Kidney (tissue), 13 donors: ENCODE measurements at regions not wholly inside any gene's neighbourhood (a gene's known extent, or its start where the extent isn't known, plus 50 kb on each side); places are given as distances from the start of the nearest gene placed in this dataset.

Source experiments
- DNase-seq, 5 donors: peaks; one replicate each; pipeline ENCODE4 v3.0.0-alpha.2; 2013 to 2020
- FAIRE-seq: peaks from 2 replicates; lab custom pipeline; 2012; peaks lifted over from hg19 to GRCh38; lab: Jason Lieb, UNC
- H3K27ac ChIP-seq, 2 donors: one replicate each; pipeline ENCODE4 v1.7.0; 2013; ENCODE audit warnings: low read depth in 2 of 2, low read length in 2 of 2, inconsistent platforms in 1 of 2
- H3K27me3 ChIP-seq: one replicate; pipeline ENCODE4 v1.7.1; 2013; ENCODE audit warnings: low read length, inconsistent platforms; ENCODE audit not compliant: control insufficient read depth, insufficient read depth
- H3K36me3 ChIP-seq, 3 donors: one replicate each; pipeline versions ENCODE4 v1.7.0 to v1.7.1; 2013; ENCODE audit warnings: low read length in 3 of 3, control low read depth in 1 of 3, inconsistent platforms in 1 of 3; ENCODE audit not compliant: insufficient read depth in 3 of 3, control insufficient read depth in 2 of 3
- H3K4me1 ChIP-seq, 3 donors: one replicate each; pipeline versions ENCODE4 v1.7.0 to v1.7.1; 2013; ENCODE audit warnings: low read length in 3 of 3, inconsistent platforms in 1 of 3, low read depth in 1 of 3; ENCODE audit not compliant: control insufficient read depth in 2 of 3, insufficient read depth in 2 of 3
- H3K4me3 ChIP-seq, 3 donors: one replicate each; pipeline versions ENCODE4 v1.7.0 to v1.8.1; 2013; ENCODE audit warnings: low read length in 3 of 3, control low read depth in 1 of 3, inconsistent platforms in 1 of 3
- H3K9ac ChIP-seq, 3 donors: one replicate each; pipeline versions ENCODE4 v1.7.0 to v1.7.1; 2013; ENCODE audit warnings: low read length in 3 of 3, control low read depth in 1 of 3, inconsistent platforms in 1 of 3
- H3K9me3 ChIP-seq, 3 donors: one replicate each; pipeline versions ENCODE4 v1.7.0 to v1.7.1; 2013; ENCODE audit warnings: low read length in 3 of 3, control low read depth in 1 of 3, inconsistent platforms in 1 of 3; ENCODE audit not compliant: control insufficient read depth in 2 of 3, insufficient read depth in 1 of 3
- intact Hi-C: fragments of 100-400 bp; cut with DNase I; formaldehyde crosslinking; loops from one replicate; pipeline ENCODE4 v1.11.1; 2022
- TF ChIP-seq, protein P1 (sequence below): IDR thresholded peaks from 3 replicates; pipeline ENCODE4 v1.5.1; 2012; ENCODE audit warnings: mild to moderate bottlenecking, moderate library complexity, borderline replicate concordance; ENCODE audit not compliant: insufficient read depth; ENCODE audit errors: extremely low read depth
- donor health status: control.
- donor health status: control.
- donor health status: control.
- donor health status: control.
- donor health status: control.
- donor health status: DM: yes; HTN: yes; CAD: no.
- donor health status: Normal renal cell carcinoma (clear cell type).

DNA sequence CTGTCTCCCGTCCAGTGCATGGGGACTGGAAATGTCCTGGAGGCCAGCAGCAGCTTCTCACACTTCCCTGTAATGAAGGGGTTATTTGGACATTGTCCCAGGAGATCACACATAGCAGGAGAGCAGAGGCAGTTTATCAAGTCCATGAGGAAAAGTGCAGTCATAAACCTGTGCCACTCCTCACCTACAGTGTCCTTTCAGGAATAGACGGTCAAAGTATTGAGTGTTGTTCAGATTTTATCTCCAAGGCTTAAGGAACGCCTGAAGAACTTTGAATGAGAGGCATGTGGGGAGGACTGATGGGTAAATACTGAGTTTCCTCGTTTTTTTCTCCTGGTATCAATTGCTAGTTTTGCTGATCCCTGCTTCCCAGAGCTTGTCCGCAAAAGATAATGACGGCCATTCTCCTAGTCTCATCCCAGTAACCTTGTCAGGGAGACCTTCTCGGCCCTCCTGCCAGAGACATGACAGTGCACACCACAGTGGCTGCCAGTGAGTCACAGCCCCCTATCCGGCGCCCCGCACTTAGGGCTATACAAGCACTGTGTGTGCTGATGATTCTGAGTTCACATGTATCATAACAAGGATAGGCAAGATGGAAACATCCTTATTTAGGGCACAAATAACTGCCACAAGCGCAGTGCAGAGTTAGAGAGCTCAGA, 495.5 kb upstream of the MGMT start:
- DNase-seq (peak in 1 of 5 donors; percentile 11), FAIRE-seq (no peak)
- TF ChIP-seq, protein P1, sequence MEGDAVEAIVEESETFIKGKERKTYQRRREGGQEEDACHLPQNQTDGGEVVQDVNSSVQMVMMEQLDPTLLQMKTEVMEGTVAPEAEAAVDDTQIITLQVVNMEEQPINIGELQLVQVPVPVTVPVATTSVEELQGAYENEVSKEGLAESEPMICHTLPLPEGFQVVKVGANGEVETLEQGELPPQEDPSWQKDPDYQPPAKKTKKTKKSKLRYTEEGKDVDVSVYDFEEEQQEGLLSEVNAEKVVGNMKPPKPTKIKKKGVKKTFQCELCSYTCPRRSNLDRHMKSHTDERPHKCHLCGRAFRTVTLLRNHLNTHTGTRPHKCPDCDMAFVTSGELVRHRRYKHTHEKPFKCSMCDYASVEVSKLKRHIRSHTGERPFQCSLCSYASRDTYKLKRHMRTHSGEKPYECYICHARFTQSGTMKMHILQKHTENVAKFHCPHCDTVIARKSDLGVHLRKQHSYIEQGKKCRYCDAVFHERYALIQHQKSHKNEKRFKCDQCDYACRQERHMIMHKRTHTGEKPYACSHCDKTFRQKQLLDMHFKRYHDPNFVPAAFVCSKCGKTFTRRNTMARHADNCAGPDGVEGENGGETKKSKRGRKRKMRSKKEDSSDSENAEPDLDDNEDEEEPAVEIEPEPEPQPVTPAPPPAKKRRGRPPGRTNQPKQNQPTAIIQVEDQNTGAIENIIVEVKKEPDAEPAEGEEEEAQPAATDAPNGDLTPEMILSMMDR = no peak
- no peak overlapping the region for H3K27ac ChIP-seq
- no peaks in the 10 kb centered on the region for H3K9me3 ChIP-seq
- no peak overlapping the region for H3K9ac ChIP-seq
- no peaks in the 10 kb centered on the region for H3K36me3 ChIP-seq
- H3K27me3 ChIP-seq = no peaks in the 10 kb centered on the region
- intact Hi-C loops = no loop called here
- H3K4me3 ChIP-seq = no peak overlapping the region
- no peaks in the 10 kb centered on the region for H3K4me1 ChIP-seq

DNA sequence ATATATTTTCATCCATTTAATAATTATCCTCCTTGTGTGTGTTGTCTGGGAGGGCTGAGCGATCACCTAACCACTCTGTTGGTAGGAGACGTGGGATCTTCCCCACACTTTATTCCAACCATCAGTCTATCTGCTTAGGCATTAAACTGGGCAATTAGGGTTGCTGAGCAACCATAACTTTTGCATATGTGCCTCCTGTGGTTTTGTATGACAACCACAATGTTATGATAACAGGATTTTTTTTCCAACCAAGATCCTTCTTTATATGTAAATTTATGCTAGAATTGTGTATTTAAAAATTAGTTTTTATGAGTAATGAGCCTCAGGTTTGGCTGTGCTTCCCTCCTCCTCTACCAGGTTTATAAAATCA, 495.0 kb upstream of the MGMT start:
- TF ChIP-seq, protein P1 = no peak
- no peak overlapping the region for H3K4me3 ChIP-seq
- FAIRE-seq (no peak), DNase-seq (no peak)
- H3K9ac ChIP-seq = no peak overlapping the region
- intact Hi-C loops = no loop called here
- no peaks in the 10 kb centered on the region for H3K9me3 ChIP-seq
- no peak overlapping the region for H3K27ac ChIP-seq
- H3K36me3 ChIP-seq = no peaks in the 10 kb centered on the region
- no peaks in the 10 kb centered on the region for H3K4me1 ChIP-seq
- no peaks in the 10 kb centered on the region for H3K27me3 ChIP-seq

DNA sequence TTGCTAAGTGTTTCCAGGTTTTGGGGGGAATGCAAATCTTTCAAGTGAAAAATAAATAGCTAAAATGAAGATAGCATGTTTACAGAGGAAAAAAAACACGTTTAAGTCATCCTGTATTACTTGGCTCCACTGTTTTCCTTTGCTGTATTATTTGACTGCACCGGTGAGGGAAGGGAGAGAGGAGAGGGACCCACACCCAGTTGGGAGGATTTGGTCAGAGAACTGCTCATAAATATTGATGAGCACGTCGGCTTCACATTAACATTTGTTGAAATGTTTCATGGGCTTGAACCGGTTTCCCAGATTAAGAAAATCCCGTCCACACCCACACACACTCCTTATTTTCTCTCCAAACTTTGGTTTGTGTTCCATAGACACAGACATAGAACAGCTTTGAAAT, 493.8 kb upstream of the MGMT start:
- no peak for FAIRE-seq
- TF ChIP-seq, protein P1 = no peak
- H3K27ac ChIP-seq = no peak overlapping the region
- DNase-seq = no peak
- H3K36me3 ChIP-seq = no peaks in the 10 kb centered on the region
- intact Hi-C loops = no loop called here
- H3K9me3 ChIP-seq = no peaks in the 10 kb centered on the region
- no peak overlapping the region for H3K9ac ChIP-seq
- H3K27me3 ChIP-seq = no peaks in the 10 kb centered on the region
- H3K4me1 ChIP-seq = no peaks in the 10 kb centered on the region
- H3K4me3 ChIP-seq = no peak overlapping the region

DNA sequence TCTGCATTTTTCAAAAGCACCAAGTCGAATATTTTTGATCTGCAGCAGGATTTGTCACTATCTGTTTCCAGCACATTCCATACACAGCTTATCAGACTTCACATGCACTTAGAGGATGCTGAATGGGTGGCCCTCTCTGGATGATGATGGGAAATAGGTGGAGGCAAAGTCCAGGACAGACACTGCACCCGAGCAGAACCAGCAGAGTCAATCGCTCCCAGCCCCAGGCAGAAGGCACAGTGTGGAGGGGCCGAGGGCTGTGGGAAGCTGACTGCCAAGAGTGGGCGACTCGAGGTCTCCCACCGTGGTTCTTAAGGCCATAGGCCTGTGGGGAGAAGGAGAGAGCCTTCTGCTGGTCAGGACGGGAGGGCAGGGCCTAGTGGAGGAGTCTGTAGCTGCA, 490.2 kb upstream of the MGMT start:
- Histone ChIP-seq H3K9me3 (no peaks in the 10 kb centered on the region), H3K27me3 (no peaks in the 10 kb centered on the region), H3K9ac (no peak overlapping the region), H3K27ac (no peak overlapping the region), H3K4me1 (peaks cover 0 to 2% (median 0%) of the 10 kb centered on the region in 3 donors), H3K4me3 (no peak overlapping the region), H3K36me3 (no peaks in the 10 kb centered on the region)
- TF ChIP-seq, protein P1 = no peak
- no peak for FAIRE-seq
- DNase-seq = no peak
- intact Hi-C loops = no loop called here
